Aorta (tissue), 5 donors: ENCODE measurements at regions not wholly inside any gene's neighbourhood (a gene's known extent, or its start where the extent isn't known, plus 50 kb on each side); places are given as distances from the start of the nearest gene placed in this dataset.
"Not testable (repeated sequence)": the region's sequence is repeated elsewhere in the genome, so short reads cannot be mapped to it uniquely, and the experiment has no call there.

Experiments
- ATAC-seq: fragments of 200-7000 bp; cut with Tn5 transposase; one replicate; pipeline ENCODE4 v1.9.1; 2022; ENCODE audit warnings: moderate library complexity; ENCODE audit not compliant: low FRiP score
- DNase-seq, 2 donors: peaks; one replicate each; pipeline ENCODE4 v3.0.0-alpha.2; 2020
- H3K27ac ChIP-seq, 2 donors: one replicate each; pipeline ENCODE4 v1.5.1; 2013; ENCODE audit warnings: low read length in 2 of 2, mild to moderate bottlenecking in 2 of 2, moderate library complexity in 2 of 2, control low read depth in 1 of 2, inconsistent platforms in 1 of 2, low read depth in 1 of 2
- H3K27me3 ChIP-seq, 2 donors: one replicate each; pipeline ENCODE4 v1.6.1; 2013; ENCODE audit warnings: control low read depth in 1 of 2, low read length in 1 of 2, mild to moderate bottlenecking in 1 of 2, moderate library complexity in 1 of 2; ENCODE audit not compliant: insufficient read depth in 2 of 2, control insufficient read depth in 1 of 2
- H3K36me3 ChIP-seq, 2 donors: one replicate each; pipeline ENCODE4 v1.6.1; 2013; ENCODE audit warnings: control low read depth in 1 of 2, low read length in 1 of 2, mild to moderate bottlenecking in 1 of 2; ENCODE audit not compliant: insufficient read depth in 2 of 2, control insufficient read depth in 1 of 2
- H3K4me1 ChIP-seq, 2 donors: one replicate each; pipeline ENCODE4 v1.6.1; 2013; ENCODE audit warnings: low read length in 2 of 2, control low read depth in 1 of 2, mild to moderate bottlenecking in 1 of 2, moderate library complexity in 1 of 2; ENCODE audit not compliant: insufficient read depth in 2 of 2, control insufficient read depth in 1 of 2
- H3K4me3 ChIP-seq, 2 donors: one replicate each; pipeline ENCODE4 v1.5.1; 2013; ENCODE audit warnings: low read length in 2 of 2, control low read depth in 1 of 2, mild to moderate bottlenecking in 1 of 2
- H3K9me3 ChIP-seq: one replicate; pipeline ENCODE4 v1.6.1; 2013; ENCODE audit warnings: mild to moderate bottlenecking, low read length; ENCODE audit not compliant: control insufficient read depth
- WGBS, 2 donors: extraction: QIAGEN DNeasy Blood & Tissue Kit; methylation state at CpG; one replicate each; pipeline ENCODE4 v1.1.7; 2013; 5-methylcytosine and 5-hydroxymethylcytosine counted together
- intact Hi-C, 2 donors: fragments of 100-400 bp; cut with DNase I; formaldehyde crosslinking; loops; one replicate each; pipeline versions ENCODE4 v1.14.2 to v1.15.0; 2022
- donor health status: healthy with polysubstance abuse.
- donor health status: Bipolar disorder and iron deficiency.
- donor health status: DM: no; HTN: no; CAD: no.
- donor health status: DM: no; HTN: no; CAD: no.
- donor health status: DM: yes; HTN: yes; CAD: no.

DNA sequence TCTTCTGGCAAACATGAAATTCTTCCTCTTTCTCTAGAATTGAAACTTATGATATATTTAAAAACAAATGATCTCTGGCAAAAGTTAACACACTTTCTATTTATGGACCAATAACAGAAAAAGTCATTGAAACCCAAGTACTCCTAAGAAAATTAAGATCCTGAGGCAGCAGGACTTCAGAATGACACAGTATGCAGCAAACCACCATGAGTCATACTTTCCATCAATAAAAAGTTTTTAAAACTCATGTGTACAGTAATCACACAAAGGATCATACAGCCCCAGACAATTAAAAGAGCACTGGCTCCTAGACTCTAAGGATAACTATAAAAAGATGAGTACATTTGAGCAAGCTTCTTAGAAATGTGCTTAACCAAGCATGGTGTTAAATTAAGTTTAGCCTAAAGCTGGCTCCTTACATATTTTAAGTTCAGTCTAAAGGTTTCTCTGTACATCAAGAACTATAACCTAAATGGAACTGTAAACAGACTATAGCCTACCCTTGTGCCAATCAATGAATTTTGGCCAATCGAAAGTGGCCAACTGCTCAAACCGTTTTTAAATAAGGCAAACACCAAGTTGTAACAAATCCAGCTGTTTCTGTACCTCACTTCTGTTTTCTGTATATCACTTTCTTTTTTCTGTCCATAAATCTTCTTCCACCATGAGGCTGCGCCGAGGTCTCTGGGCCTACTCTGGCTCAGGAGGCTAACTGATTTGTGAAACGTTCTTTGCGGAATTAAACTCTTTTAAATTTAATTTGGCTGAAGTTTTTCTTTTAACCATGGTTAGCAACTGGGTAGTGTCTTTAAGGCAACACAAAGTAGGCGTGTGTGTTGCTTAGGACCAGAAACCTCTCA, 232.1 kb upstream of the PIK3R1 start:
- 92 to 93% methylated on average over 7 of the region's 7 CpGs for WGBS, 2 donors
- Histone ChIP-seq H3K27ac (no peak overlapping the region), H3K9me3 (no peaks in the 10 kb centered on the region), H3K4me3 (no peak overlapping the region), H3K4me1 (peaks cover 0 to 3% of the 10 kb centered on the region in 2 donors), H3K27me3 (no peaks in the 10 kb centered on the region), H3K36me3 (no peaks in the 10 kb centered on the region)
- DNase-seq (no peak), ATAC-seq (no peak)
- intact Hi-C loops: no loop called here

DNA sequence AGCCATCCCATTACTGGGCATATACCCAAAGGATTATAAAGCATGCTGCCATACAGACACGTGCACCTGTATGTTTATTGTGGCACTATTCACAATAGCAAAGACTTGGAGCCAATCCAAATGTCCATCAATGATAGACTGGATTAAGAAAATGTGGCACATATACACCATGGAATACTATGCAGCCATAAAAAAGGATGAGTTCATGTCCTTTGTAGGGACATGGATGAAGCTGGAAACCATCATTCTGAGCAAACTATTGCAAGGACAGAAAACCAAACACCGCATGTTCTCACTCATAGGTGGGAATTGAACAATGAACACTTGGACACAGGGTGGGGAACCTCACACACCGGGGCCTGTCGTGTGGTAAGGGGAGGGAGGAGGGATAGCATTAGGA, 233.4 kb upstream of the PIK3R1 start:
- H3K27me3 ChIP-seq, ATAC-seq, H3K4me1 ChIP-seq, H3K27ac ChIP-seq, H3K36me3 ChIP-seq, intact Hi-C loops, H3K4me3 ChIP-seq, DNase-seq, H3K9me3 ChIP-seq: not testable (repeated sequence)
- 89% methylated on average over 4 of the region's 4 CpGs for WGBS, 2 donors

GRCh38 chr5:67978171-67978570, 237.4 kb upstream of the PIK3R1 start:
- Histone ChIP-seq H3K27me3 (no peaks in the 10 kb centered on the region), H3K4me3 (no peak overlapping the region), H3K27ac (no peak overlapping the region), H3K9me3 (no peaks in the 10 kb centered on the region), H3K36me3 (no peaks in the 10 kb centered on the region), H3K4me1 (peaks cover 0 to 1% of the 10 kb centered on the region in 2 donors)
- WGBS, 2 donors: 73% methylated on average over 2 of the region's 2 CpGs
- intact Hi-C loops: no loop called here
- DNase-seq: no peak
- ATAC-seq: no peak

GRCh38 chr5:67976891-67977601, 238.5 kb upstream of the PIK3R1 start:
- no peaks in the 10 kb centered on the region for H3K36me3 ChIP-seq
- H3K27ac ChIP-seq: no peak overlapping the region
- H3K9me3 ChIP-seq: no peaks in the 10 kb centered on the region
- H3K4me1 ChIP-seq: peaks cover 0 to 1% of the 10 kb centered on the region in 2 donors
- DNase-seq: no peak
- intact Hi-C loops: no loop called here
- no peaks in the 10 kb centered on the region for H3K27me3 ChIP-seq
- 91% methylated on average over 5 of the region's 5 CpGs for WGBS, 2 donors
- no peak for ATAC-seq
- H3K4me3 ChIP-seq: no peak overlapping the region

GRCh38 chr5:67976181-67976580, 239.4 kb upstream of the PIK3R1 start:
- no peak for ATAC-seq
- H3K4me1 ChIP-seq: no peaks in the 10 kb centered on the region
- H3K9me3 ChIP-seq: no peaks in the 10 kb centered on the region
- intact Hi-C loops: no loop called here
- WGBS, 2 donors: 77 to 84% methylated on average over 1 of the region's 1 CpG
- DNase-seq: no peak
- H3K4me3 ChIP-seq: no peak overlapping the region
- H3K27ac ChIP-seq: no peak overlapping the region
- H3K36me3 ChIP-seq: no peaks in the 10 kb centered on the region
- H3K27me3 ChIP-seq: no peaks in the 10 kb centered on the region

GRCh38 chr5:67974471-67974870, 241.1 kb upstream of the PIK3R1 start:
- Histone ChIP-seq H3K27me3 (no peaks in the 10 kb centered on the region), H3K4me1 (no peaks in the 10 kb centered on the region)
- intact Hi-C loops: no loop called here

GRCh38 chr5:67974054-67974453, 241.5 kb upstream of the PIK3R1 start:
- Histone ChIP-seq H3K4me1 (no peaks in the 10 kb centered on the region), H3K27me3 (no peaks in the 10 kb centered on the region), H3K9me3 (no peaks in the 10 kb centered on the region), H3K27ac (no peak overlapping the region), H3K36me3 (no peaks in the 10 kb centered on the region), H3K4me3 (no peak overlapping the region)
- intact Hi-C loops: no loop called here
- no peak for DNase-seq
- ATAC-seq: no peak

More at GRCh38 chr5:67974471-67974870, 241.1 kb upstream of the PIK3R1 start:
- Histone ChIP-seq H3K9me3 (no peaks in the 10 kb centered on the region), H3K27ac (no peak overlapping the region), H3K4me3 (no peak overlapping the region), H3K36me3 (no peaks in the 10 kb centered on the region)
- DNase-seq: no peak
- ATAC-seq: no peak

- DNase-seq (no peak), ATAC-seq (no peak)
- intact Hi-C loops: no loop called here
- Histone ChIP-seq H3K27me3 (no peaks in the 10 kb centered on the region), H3K9me3 (no peaks in the 10 kb centered on the region), H3K4me3 (no peak overlapping the region), H3K27ac (no peak overlapping the region), H3K36me3 (no peaks in the 10 kb centered on the region), H3K4me1 (no peaks in the 10 kb centered on the region)
- WGBS, 2 donors: 52 to 69% methylated on average over 5 of the region's 5 CpGs
Measured at GRCh38 chr5:67971971-67972821, 243.4 kb upstream of the PIK3R1 start.
